ENCODE measurements at regions not wholly inside any gene's neighbourhood (a gene's known extent, or its start where the extent isn't known, plus 50 kb on each side); places are given as distances from the start of the nearest gene placed in this dataset.

DNA sequence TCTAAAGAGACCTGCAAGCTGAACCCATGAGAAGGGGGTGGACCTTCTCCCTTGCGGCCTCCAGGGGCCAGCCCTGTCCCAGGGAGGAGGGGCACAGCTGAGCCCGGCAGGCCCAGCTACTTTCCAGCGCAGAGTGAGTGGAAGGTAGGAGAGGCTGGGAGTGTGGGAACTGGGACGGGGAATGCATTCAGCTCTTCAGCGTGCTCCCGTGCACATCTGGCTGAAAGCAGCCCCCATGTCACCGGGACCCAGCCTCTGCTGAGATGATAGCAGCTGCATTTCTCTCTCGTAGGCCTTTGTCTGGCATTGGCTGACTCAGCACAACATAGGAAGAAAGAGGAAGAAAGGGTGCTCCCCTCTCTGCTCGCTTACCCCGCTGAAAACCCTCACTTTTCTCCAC is 951.5 kb downstream of the TBC1D22A start:
- no peak for DNase-seq (ENCODE audit: low spot score)

DNA sequence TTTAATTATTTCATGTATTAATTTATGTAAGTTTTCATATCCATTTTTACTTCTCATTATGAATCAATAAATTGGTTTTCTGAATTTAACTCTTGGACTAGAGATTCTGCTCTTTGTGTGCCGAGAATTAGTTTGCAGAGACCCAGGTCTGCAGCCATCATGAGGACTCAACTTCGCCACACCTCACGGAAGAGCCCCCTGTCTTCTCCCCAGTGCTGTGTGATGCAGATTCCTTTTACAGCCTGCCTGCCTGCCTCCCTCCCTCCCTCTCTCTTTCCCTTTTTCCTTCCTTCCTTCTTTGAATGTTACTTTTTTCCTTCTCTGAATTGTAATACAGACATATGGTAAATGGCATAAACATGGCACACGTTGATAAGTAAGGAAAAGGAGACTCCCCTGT is 947.7 kb downstream of the TBC1D22A start:
- DNase-seq (ENCODE audit: low spot score) = no peak

DNA sequence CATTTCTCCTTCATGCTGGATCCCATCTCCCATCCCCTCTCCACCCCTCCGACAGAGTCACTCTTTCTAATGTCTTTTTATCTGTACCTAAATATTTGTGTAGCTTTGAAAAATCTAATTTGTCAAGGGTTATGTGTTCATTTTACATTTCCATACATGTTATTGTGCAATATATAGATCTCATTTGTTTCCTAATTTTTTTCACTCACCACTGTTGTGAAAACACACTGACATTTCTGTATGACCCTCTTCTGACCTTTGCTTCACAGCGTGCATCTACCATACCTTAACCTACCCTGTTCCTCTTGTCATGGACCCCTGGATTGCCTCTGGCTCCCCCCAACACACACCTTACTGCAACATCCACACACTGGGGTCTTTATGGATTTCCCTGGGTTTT is 942.9 kb downstream of the TBC1D22A start:
- no peak for DNase-seq (ENCODE audit: low spot score)

- no peak for DNase-seq (ENCODE audit: low spot score)
Observed at GRCh38 chr22:47698906-47699305, 936.5 kb downstream of the TBC1D22A start.

DNA sequence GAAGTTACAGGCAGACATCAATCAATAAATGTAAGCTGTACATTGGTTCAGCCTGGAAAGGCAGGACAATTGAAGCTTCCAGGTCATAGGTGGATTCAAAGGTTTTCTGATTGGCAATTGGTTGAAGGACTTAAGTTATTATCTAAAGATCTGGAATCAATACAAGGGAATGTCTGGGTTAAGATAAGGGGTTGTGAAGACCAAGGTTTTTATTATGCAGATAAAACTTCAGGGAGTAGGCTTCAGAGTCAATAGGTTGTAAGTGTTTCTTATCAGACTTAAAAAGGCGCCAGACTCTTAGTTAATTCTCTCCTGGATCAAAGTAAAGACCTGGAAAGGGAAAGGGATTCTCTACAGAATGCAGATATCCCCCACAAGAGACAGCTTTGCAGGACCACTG is 935.4 kb downstream of the TBC1D22A start:
- DNase-seq (ENCODE audit: low spot score) = no peak

GRCh38 chr22:47696776-47697175 is 934.3 kb downstream of the TBC1D22A start:
- DNase-seq (ENCODE audit: low spot score) = no peak

- DNase-seq (ENCODE audit: low spot score) = no peak
Observed at GRCh38 chr22:47695176-47695575, 932.7 kb downstream of the TBC1D22A start.

DNA sequence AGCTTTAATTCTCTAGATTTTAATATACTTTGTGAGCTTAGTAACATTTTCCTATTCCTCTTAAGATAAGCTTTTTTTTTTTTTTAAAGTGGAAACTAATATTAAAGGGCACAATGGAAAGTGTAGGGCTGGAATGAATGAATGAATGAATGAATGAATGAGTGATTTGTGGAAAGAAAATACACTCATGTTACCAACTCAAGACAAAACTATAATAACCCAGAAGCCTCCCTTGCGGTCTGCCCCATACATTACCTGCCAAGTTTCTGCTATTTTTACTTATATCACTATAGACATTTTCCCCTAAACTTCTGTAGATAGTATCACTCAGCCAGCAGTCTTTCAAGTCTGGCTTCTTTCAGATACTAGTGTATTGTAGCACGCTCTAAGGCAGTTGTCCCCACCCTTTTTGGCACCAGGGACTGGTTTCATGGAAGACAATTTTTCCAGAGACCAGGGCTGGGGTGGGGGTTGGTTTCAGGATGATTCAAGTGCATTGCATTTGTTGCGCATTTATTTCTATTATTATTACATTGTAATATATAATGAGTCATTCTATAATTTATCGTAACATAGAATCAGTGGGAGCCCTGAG is 932.2 kb downstream of the TBC1D22A start:
- DNase-seq (ENCODE audit: low spot score) = no peak

GRCh38 chr22:47693606-47694005 is 931.2 kb downstream of the TBC1D22A start:
- DNase-seq (ENCODE audit: low spot score) = no peak

DNA sequence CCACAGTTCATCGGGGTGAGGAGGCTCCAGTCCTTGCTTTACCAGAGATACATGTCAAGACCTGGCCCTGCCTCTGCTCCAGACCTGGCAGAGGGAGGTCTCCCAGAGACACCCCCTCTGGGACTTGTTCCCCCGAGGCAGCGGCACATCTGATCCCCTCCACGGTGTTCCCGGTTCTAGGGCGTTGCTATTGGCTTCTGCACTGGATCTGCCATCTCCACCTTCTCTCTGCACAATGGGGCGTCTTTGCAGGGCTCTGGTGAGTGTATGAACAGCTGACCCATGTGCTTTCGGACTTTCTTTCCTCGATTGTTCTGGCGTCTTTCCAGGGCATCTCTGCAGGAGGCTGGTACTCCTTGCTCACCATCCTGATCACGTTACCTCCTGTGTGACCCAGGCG is 930.4 kb downstream of the TBC1D22A start:
- DNase-seq (ENCODE audit: low spot score) = no peak

DNA sequence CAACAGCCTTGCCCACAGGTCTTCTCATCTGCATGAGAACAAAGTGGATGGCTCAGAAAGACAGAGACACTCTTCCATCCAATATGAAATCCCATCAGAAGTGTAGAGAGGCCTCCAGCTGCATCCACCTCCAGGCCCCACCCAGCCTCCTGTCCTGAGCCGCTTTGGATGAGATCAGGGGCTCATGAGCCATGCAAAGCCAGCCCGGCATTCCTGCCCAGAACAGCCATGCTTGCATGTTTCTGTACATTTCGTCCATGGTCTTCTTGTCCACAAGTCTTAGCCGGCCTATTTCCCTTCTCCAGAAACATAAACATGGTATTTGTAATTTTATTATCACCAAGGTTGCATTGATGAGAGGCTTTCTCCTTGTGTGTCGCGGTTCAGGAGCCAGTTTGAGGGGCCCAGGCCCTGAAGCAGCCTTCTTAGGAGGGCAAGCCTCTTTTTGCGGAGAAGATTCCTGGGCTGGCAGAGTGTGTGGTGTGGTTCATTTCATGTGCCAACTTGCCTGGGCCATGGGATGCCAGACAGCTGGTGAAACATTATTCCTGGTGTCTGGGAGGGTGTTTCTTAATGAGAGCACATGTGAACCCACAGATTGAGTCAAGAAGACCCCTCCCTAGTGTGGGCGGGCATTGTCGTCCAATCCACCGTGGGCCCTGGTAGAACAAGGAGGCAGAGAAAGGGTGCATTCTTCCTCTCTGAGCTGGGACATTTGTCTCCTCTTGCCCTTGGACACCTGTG is 928.9 kb downstream of the TBC1D22A start:
- DNase-seq (ENCODE audit: low spot score) = no peak

GRCh38 chr22:47690586-47690985 is 928.1 kb downstream of the TBC1D22A start:
- DNase-seq (ENCODE audit: low spot score) = no peak

GRCh38 chr22:47690166-47690565 is 927.7 kb downstream of the TBC1D22A start:
- no peak for DNase-seq (ENCODE audit: low spot score)

DNA sequence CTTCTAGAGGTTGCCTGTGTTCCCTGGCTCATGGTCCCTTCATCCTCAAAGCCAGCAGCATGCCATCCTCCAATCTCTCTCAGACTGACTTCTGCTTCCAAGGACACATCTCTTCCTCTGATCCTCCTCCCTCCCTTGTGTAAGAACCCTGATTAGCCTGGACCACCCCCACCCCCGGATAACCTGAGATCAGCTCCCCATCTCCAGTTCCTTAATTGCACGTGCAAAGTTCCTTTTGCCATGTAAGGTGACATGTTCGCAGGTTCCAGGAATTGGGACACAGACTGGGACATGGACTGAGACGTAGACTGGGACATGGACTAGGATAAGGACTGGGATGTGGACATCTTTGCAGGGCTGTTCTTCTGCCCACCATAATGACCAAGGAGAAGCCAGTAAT is 925.3 kb downstream of the TBC1D22A start:
- DNase-seq (ENCODE audit: low spot score) = no peak

DNA sequence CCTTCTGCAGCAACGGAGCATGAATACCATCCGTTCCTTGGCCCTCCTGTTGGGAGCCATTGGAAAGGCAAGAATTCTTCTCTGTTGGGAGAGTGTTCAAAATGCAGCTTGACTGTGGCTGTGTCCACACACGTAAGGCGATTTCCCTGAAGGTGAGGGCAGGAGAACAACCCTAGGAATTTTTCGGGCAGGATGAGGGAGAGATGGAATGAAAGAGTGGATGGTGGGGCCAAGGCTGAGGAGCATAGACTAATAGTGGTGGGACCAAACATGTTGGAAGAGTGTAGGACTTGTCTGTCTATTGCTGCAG is 924.9 kb downstream of the TBC1D22A start:
- DNase-seq (ENCODE audit: low spot score) = no peak

DNA sequence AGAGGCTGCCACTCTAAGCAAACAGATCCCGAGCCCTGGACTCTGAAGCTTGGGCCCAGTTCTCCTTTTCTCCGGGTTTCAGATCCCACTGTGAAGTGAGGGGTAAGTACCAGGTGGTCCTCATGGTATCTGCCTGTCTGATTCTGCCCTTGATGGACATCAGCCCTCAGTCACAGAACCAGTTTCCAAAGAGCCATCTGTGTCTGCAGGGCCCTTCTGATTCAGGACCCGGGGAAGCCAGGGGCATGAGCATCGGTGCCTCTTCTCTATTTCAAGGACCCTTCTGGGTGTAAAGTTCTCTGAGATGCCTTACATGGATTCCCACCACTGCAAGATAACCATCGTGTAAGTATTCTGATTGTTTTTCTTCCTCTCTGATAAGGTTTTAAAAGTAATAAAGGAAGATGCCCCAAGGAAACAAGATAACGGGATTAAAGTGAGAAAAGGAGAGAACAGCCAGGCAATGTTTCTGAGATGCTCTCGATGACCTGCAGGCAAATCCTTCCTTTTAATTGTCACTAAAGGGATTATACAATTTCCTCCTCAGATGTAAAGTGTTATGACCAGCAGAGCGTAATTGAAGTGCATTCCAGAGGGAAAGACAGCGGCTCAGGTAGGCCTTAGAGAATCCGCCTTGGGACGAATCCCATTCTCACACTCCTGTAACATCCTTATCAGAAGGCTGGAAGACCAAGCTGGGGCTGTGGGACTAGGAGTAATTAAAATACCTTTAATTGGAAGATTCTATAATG is 924.3 kb downstream of the TBC1D22A start:
- no peak for DNase-seq (ENCODE audit: low spot score)

GRCh38 chr22:47681411-47682165 is 919.1 kb downstream of the TBC1D22A start:
- no peak for DNase-seq (ENCODE audit: low spot score)

DNA sequence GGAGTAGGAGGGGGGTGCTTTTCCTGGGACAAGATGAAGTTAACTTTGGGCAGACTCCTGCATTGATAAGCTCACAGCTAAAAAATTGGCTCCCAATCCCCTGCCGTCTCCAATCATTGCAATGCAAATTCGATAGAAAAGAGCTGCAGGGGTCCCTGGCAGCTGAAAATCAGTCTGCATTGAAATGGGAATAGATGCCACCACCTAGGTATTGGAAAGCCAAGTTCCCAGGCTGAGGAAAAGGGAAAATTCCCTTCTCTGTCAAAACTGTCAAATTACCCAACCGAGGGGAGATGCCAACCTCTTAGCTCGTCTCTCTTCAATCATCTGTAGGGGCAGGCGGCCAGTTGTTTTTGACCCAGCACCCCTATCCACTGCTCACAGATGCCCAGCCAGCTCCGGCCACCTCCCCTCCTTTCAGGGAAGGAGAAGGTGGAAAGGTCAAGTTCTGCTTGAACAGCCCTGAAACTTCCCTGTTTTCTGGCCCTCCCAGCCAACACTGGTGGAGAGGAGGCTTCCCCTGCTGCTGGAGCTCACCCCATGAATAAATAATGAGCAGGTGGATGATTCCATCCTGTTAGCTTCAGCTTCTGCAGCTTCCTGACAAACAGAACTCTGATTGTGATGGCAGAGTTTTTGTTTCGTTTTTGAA is 916.3 kb downstream of the TBC1D22A start:
- no peak for DNase-seq (ENCODE audit: low spot score)

- no peak for DNase-seq (ENCODE audit: low spot score)
Observed at GRCh38 chr22:47678048-47678447, 915.6 kb downstream of the TBC1D22A start.

DNA sequence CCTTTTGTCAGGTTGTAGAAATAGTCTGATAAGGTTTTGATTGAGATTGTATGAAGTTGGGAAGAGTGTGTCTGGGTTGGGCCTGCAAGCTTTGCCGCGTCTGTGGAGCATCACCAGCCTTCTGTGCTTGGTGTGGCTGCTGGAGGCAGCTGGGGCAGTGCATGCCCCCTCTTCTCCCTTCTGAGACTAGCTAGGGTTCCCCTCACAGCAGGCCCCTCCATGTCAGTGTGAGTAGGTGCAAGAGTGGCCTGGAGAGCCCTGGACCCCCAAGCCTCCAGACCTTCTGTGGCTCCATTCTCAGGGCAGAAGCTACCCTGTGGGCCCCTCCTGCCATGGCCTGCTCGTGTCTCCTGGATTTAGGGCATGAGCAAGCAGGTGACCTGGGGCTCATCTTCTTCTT is 914.2 kb downstream of the TBC1D22A start:
- no peak for DNase-seq (ENCODE audit: low spot score)

- DNase-seq (ENCODE audit: low spot score) = no peak
Observed at GRCh38 chr22:47674600-47674999, 912.1 kb downstream of the TBC1D22A start.

DNA sequence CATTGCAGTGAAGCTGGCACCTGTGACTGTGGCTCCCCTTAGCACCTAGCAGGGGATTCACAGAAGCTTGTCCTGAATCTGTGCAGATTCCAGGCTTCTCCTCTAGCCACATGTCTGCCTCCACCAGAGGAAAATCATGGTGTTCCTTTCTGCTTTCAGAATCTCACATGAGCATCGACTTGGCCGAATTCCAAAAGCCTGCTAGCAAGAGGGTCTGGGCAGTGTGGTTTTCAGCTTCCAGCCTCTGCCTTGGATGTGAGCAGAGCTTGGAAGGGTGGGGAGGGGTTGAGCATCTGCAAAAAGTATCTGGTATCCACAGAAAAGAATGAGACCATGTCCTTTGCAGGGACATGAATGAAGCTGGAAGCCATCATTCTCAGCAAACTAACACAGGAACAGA is 911.1 kb downstream of the TBC1D22A start:
- DNase-seq (ENCODE audit: low spot score) = no peak

Data from CD4-positive, alpha-beta T cell treated with Interleukin-2 at 100 ng/mL for 4 hours (primary cell).